H1 (cell line): ENCODE measurements at regions not wholly inside any gene's neighbourhood (a gene's known extent, or its start where the extent isn't known, plus 50 kb on each side); places are given as distances from the start of the nearest gene placed in this dataset.

Experiments used
- CTCF ChIA-PET: fragments of 300-600 bp; sonication (Branson Sonifier 250); formaldehyde crosslinking; loops from one replicate; lab custom pipeline; 2021; ENCODE audit not compliant: partially characterized antibody; lab: Charles Lee
- POLR2A ChIA-PET: fragments of 300-600 bp; sonication (Branson Sonifier 250); formaldehyde crosslinking; loops from one replicate; lab custom pipeline; 2021; ENCODE audit warnings: inconsistent platforms; ENCODE audit not compliant: partially characterized antibody; lab: Charles Lee
- DNase-seq, 2 experiments: peaks; one replicate each; pipeline versions ENCODE4 v3.0.0 to v3.0.0-alpha.2; 2010 to 2022; ENCODE audit warnings: low spot score in 2 of 2, low read depth in 1 of 2, mixed read lengths in 1 of 2
- FAIRE-seq: peaks from 2 replicates; lab custom pipeline; 2011; peaks lifted over from hg19 to GRCh38; lab: Jason Lieb, UNC
- H2AFZ ChIP-seq: 2 replicates; pipeline ENCODE4 v1.8.1; 2012; ENCODE audit warnings: low read length, inconsistent platforms
- H2AK5ac ChIP-seq: 2 replicates; pipeline ENCODE4 v1.6.1; 2013; ENCODE audit warnings: low read depth, low read length
- H2BK120ac ChIP-seq: replicated peaks from 2 replicates; pipeline ENCODE3; 2013; ENCODE audit warnings: low read depth, low read length, inconsistent platforms
- H2BK12ac ChIP-seq: 2 replicates; pipeline ENCODE4 v1.6.1; 2013; ENCODE audit warnings: low read depth, low read length
- H2BK15ac ChIP-seq: 2 replicates; pipeline ENCODE4 v1.6.1; 2013; ENCODE audit warnings: low read length
- H2BK20ac ChIP-seq: 2 replicates; pipeline ENCODE4 v1.6.1; 2013; ENCODE audit warnings: low read length
- H2BK5ac ChIP-seq: 2 replicates; pipeline ENCODE4 v1.6.1; 2013; ENCODE audit warnings: low read depth, low read length
- H3K14ac ChIP-seq: 2 replicates; pipeline ENCODE4 v1.6.1; 2013; ENCODE audit warnings: inconsistent platforms; ENCODE audit not compliant: insufficient read length
- H3K18ac ChIP-seq: 2 replicates; pipeline ENCODE4 v1.6.1; 2013; ENCODE audit warnings: low read length; ENCODE audit errors: extremely low read depth
- H3K23ac ChIP-seq: 2 replicates; pipeline ENCODE4 v1.6.1; 2013; ENCODE audit warnings: inconsistent platforms; ENCODE audit not compliant: insufficient read length
- H3K23me2 ChIP-seq: 2 replicates; pipeline ENCODE4 v1.6.1; 2013; ENCODE audit warnings: low read depth, low read length
- H3K27ac ChIP-seq: 2 replicates; pipeline ENCODE4 v1.6.1; 2011; ENCODE audit warnings: low read depth, low read length, inconsistent platforms
- H3K27me3 ChIP-seq, 4 experiments: replicated peaks in 1 of 4; 1 replicate in 1 of 4; 2 replicates in 3 of 4; pipeline versions ENCODE4 v1.6.1 to v1.8.1; 2011 to 2013; ENCODE audit warnings: low read length in 3 of 4, mild to moderate bottlenecking in 3 of 4, inconsistent platforms in 2 of 4, mixed read lengths in 2 of 4, moderate library complexity in 1 of 4; ENCODE audit not compliant: control insufficient read depth in 3 of 4, insufficient read depth in 3 of 4; ENCODE audit errors: extremely low read depth in 1 of 4
- H3K36me3 ChIP-seq, 4 experiments: 2 replicates each; pipeline versions ENCODE4 v1.6.1 to v1.8.1; 2011 to 2013; ENCODE audit warnings: mild to moderate bottlenecking in 4 of 4, low read length in 3 of 4, moderate library complexity in 2 of 4, control low read depth in 1 of 4, inconsistent platforms in 1 of 4; ENCODE audit not compliant: insufficient read depth in 4 of 4, control insufficient read depth in 2 of 4
- H3K4ac ChIP-seq: replicated peaks from 2 replicates; pipeline ENCODE3; 2013; ENCODE audit warnings: low read length, low read depth, mixed read lengths, inconsistent platforms; ENCODE audit not compliant: insufficient read length
- H3K4me1 ChIP-seq, 4 experiments: replicated peaks in 1 of 4; 1 replicate in 1 of 4; 2 replicates in 3 of 4; pipeline versions ENCODE4 v1.6.1 to v1.8.1; 2011 to 2013; ENCODE audit warnings: low read length in 3 of 4, inconsistent platforms in 2 of 4, mixed read lengths in 1 of 4; ENCODE audit not compliant: insufficient read depth in 4 of 4, control insufficient read depth in 3 of 4
- H3K4me2 ChIP-seq, 2 experiments: 2 replicates each; pipeline versions ENCODE4 v1.6.1 to v1.8.1; 2011 to 2013; ENCODE audit warnings: low read depth in 2 of 2, low read length in 2 of 2, control low read depth in 1 of 2, inconsistent platforms in 1 of 2, mild to moderate bottlenecking in 1 of 2; ENCODE audit not compliant: insufficient read depth in 1 of 2
- H3K4me3 ChIP-seq, 4 experiments: fragments of 200-600, 300-600 bp in 1 of 4; sonication (generic), shearing (Covaris generic), sonication (Bioruptor Twin) in 1 of 4; 2 replicates each; pipeline versions ENCODE4 v1.5.1 to v1.8.1; 2011 to 2016; ENCODE audit warnings: low read length in 4 of 4, low read depth in 3 of 4, control low read depth in 2 of 4, inconsistent platforms in 2 of 4, mild to moderate bottlenecking in 2 of 4, mixed read lengths in 1 of 4, moderate library complexity in 1 of 4; ENCODE audit not compliant: insufficient read depth in 2 of 4; ENCODE audit errors: extremely low read depth in 1 of 4
- H3K56ac ChIP-seq: replicated peaks from 2 replicates; pipeline ENCODE3; 2013; ENCODE audit warnings: low read depth, mild to moderate bottlenecking, mixed read lengths, low read length, inconsistent platforms; ENCODE audit not compliant: insufficient read length
- H3K79me1 ChIP-seq: 2 replicates; pipeline ENCODE4 v1.6.1; 2013; ENCODE audit warnings: low read depth, low read length, control low read depth
- H3K79me2 ChIP-seq, 2 experiments: 2 replicates each; pipeline versions ENCODE4 v1.6.1 to v1.8.1; 2012 to 2013; ENCODE audit warnings: low read length in 2 of 2, mild to moderate bottlenecking in 2 of 2, inconsistent platforms in 1 of 2; ENCODE audit not compliant: insufficient read depth in 2 of 2, control insufficient read depth in 1 of 2
- H3K9ac ChIP-seq, 4 experiments: replicated peaks in 1 of 4; 1 replicate in 1 of 4; 2 replicates in 3 of 4; pipeline versions ENCODE4 v1.6.1 to v1.8.1; 2011 to 2013; ENCODE audit warnings: low read depth in 3 of 4, low read length in 3 of 4, control low read depth in 2 of 4, mild to moderate bottlenecking in 2 of 4, moderate library complexity in 2 of 4, inconsistent platforms in 1 of 4; ENCODE audit errors: extremely low read depth in 1 of 4
- H3K9me3 ChIP-seq, 2 experiments: 2 replicates each; pipeline versions ENCODE4 v1.6.1 to v1.8.1; 2012 to 2013; ENCODE audit warnings: mild to moderate bottlenecking in 2 of 2, moderate library complexity in 2 of 2, control low read depth in 1 of 2, inconsistent platforms in 1 of 2, low read depth in 1 of 2, low read length in 1 of 2, mixed read lengths in 1 of 2; ENCODE audit not compliant: insufficient read depth in 2 of 2
- H4K20me1 ChIP-seq, 2 experiments: replicated peaks in 1 of 2; 2 replicates each; pipeline versions ENCODE3 to v1.8.1; 2011 to 2013; ENCODE audit warnings: inconsistent platforms in 2 of 2, low read length in 2 of 2, mild to moderate bottlenecking in 1 of 2; ENCODE audit not compliant: insufficient read depth in 2 of 2, control insufficient read depth in 1 of 2
- H4K5ac ChIP-seq: 2 replicates; pipeline ENCODE4 v1.6.1; 2013; ENCODE audit warnings: low read length, low read depth, mixed read lengths, inconsistent platforms; ENCODE audit not compliant: insufficient read length
- H4K8ac ChIP-seq: 2 replicates; pipeline ENCODE4 v1.8.0; 2013; ENCODE audit warnings: mild to moderate bottlenecking, moderate library complexity, low read length, inconsistent platforms; ENCODE audit not compliant: insufficient read depth; ENCODE audit errors: extremely low read depth
- H4K91ac ChIP-seq: replicated peaks from 2 replicates; pipeline ENCODE3; 2013; ENCODE audit warnings: low read length, mixed read lengths, inconsistent platforms; ENCODE audit not compliant: insufficient read length
- ATF3 ChIP-seq: IDR thresholded peaks from 2 replicates; pipeline ENCODE4 v1.6.1; 2011; ENCODE audit warnings: low read depth, mild to moderate bottlenecking, low read length; ENCODE audit not compliant: insufficient read depth
- CBX5 ChIP-seq: fragments of 300-800, 300-1000 bp; sonication (generic); IDR thresholded peaks from 2 replicates; pipeline ENCODE4 v1.7.1; 2016; ENCODE audit warnings: antibody characterized with exemption, low read length, low read depth
- CBX8 ChIP-seq: fragments of 300-800, 300-1000 bp; sonication (generic); IDR thresholded peaks from 2 replicates; pipeline ENCODE4 v1.7.1; 2016; ENCODE audit warnings: low read depth, low read length, borderline replicate concordance
- JUND ChIP-seq: IDR thresholded peaks from 2 replicates; pipeline ENCODE4 v1.6.1; 2011; ENCODE audit warnings: mild to moderate bottlenecking, improper control_type of control experiment, low read length
- KDM4A ChIP-seq: IDR thresholded peaks from one replicate; pipeline ENCODE4 v1.7.1; 2012; ENCODE audit warnings: low read depth, mild to moderate bottlenecking, moderate library complexity, low read length, inconsistent platforms; ENCODE audit not compliant: severe bottlenecking
- MAFK ChIP-seq: IDR thresholded peaks from 2 replicates; pipeline ENCODE4 v1.6.1; 2012; ENCODE audit warnings: low read depth, mild to moderate bottlenecking, improper control_type of control experiment, low read length
- NANOG ChIP-seq: IDR thresholded peaks from 2 replicates; pipeline ENCODE4 v1.6.1; 2011; ENCODE audit warnings: low read length, low read depth, mild to moderate bottlenecking, inconsistent platforms; ENCODE audit not compliant: insufficient read depth, poor library complexity, severe bottlenecking
- RBBP5 ChIP-seq: IDR thresholded peaks from 2 replicates; pipeline ENCODE4 v1.7.1; 2012; ENCODE audit warnings: low read depth, mild to moderate bottlenecking, inconsistent platforms, low read length, moderate library complexity, borderline replicate concordance
- RFX5 ChIP-seq: IDR thresholded peaks from 2 replicates; pipeline ENCODE4 v1.6.1; 2011; ENCODE audit warnings: low read depth, low read length, improper control_type of control experiment, borderline replicate concordance
- WGBS, 2 experiments: shearing (Covaris generic) in 1 of 2; methylation state at CpG; one replicate each; pipeline versions ENCODE4 v1.1.6 to v1.1.7; 2013 to 2015; ENCODE audit warnings: low lambda C conversion rate in 2 of 2, mixed read lengths in 2 of 2, inconsistent platforms in 1 of 2, low coverage in 1 of 2, missing lambda C conversion rate in 1 of 2; ENCODE audit not compliant: insufficient replicate concordance in 2 of 2, insufficient coverage in 1 of 2, insufficient read length in 1 of 2; ENCODE audit errors: extremely low coverage in 1 of 2, missing lambda C conversion rate in 1 of 2; 5-methylcytosine and 5-hydroxymethylcytosine counted together

GRCh38 chr9:116095403-116095802 lies 58.2 kb upstream of the PAPPA start:
- Histone ChIP-seq H3K23ac (no peak overlapping the region), H2BK12ac (no peak overlapping the region), H2BK5ac (no peak overlapping the region), H3K27ac (no peak overlapping the region), H3K9ac (no peak overlapping the region), H3K4me1 (no peaks in the 10 kb centered on the region), H3K14ac (no peak overlapping the region), H2AFZ (no peak overlapping the region), H3K36me3 (no peaks in the 10 kb centered on the region), H3K79me1 (no peaks in the 10 kb centered on the region), H4K91ac (no peak overlapping the region), H2BK15ac (no peak overlapping the region), H4K20me1 (no peaks in the 10 kb centered on the region), H2BK120ac (no peak overlapping the region), H3K79me2 (no peaks in the 10 kb centered on the region), H2AK5ac (no peak overlapping the region), H3K23me2 (no peaks in the 10 kb centered on the region), H3K27me3 (no peaks in the 10 kb centered on the region), H4K8ac (no peak overlapping the region), H3K4me2 (no peak overlapping the region), H2BK20ac (no peak overlapping the region), H3K56ac (no peak overlapping the region), H3K4me3 (no peak overlapping the region), H3K18ac (no peak overlapping the region), H3K4ac (no peak overlapping the region), H4K5ac (no peak overlapping the region), H3K9me3 (no peaks in the 10 kb centered on the region)
- FAIRE-seq, result no peak
- no peak for DNase-seq
- ChIA-PET CTCF (no interaction called here), POLR2A (no interaction called here)
- TF ChIP-seq MAFK, result no peak
- TF ChIP-seq CBX8, result no peak
- no peak for TF ChIP-seq ATF3
- TF ChIP-seq CBX5, result no peak
- TF ChIP-seq RFX5, result no peak
- no peak for TF ChIP-seq RBBP5
- no peak for TF ChIP-seq KDM4A
- no peak for TF ChIP-seq JUND
- no peak for TF ChIP-seq NANOG
- WGBS, 2 experiments, result 88% methylated on average over 2 of the region's 2 CpGs; no CpG with 5 or more reads in 1 of the 2 experiments
